HL-60 (cell line): ENCODE measurements at regions not wholly inside any gene's neighbourhood (a gene's known extent, or its start where the extent isn't known, plus 50 kb on each side); places are given as distances from the start of the nearest gene placed in this dataset.

Experiments used
- CTCF ChIP-seq: IDR thresholded peaks from one replicate; pipeline ENCODE4 v1.5.1; 2011; ENCODE audit warnings: low read length, control low read depth, inconsistent platforms; ENCODE audit not compliant: insufficient read depth
- POLR2AphosphoS5 ChIP-seq: IDR thresholded peaks from 2 replicates; pipeline ENCODE4 v1.6.1; 2012; ENCODE audit warnings: low read depth

- no peak for TF ChIP-seq POLR2AphosphoS5
- TF ChIP-seq CTCF = no peak
These were observed 224.8 kb upstream of the SEMA6A start for GRCh38 chr5:116799401-116799800.
